HUES6 (cell line): ENCODE measurements at regions not wholly inside any gene's neighbourhood (a gene's known extent, or its start where the extent isn't known, plus 50 kb on each side); places are given as distances from the start of the nearest gene placed in this dataset.

Experiments
- H3K27ac ChIP-seq: 2 replicates; pipeline ENCODE4 v1.7.0; 2013; ENCODE audit warnings: low read depth, mild to moderate bottlenecking, low read length, inconsistent platforms
- H3K27me3 ChIP-seq: 2 replicates; pipeline ENCODE4 v1.6.1; 2013; ENCODE audit warnings: low read length; ENCODE audit not compliant: control insufficient read depth, insufficient read depth
- H3K36me3 ChIP-seq: 2 replicates; pipeline ENCODE4 v1.6.1; 2013; ENCODE audit warnings: low read length; ENCODE audit not compliant: control insufficient read depth, insufficient read depth
- H3K4me1 ChIP-seq: 2 replicates; pipeline ENCODE4 v1.6.1; 2013; ENCODE audit warnings: low read length; ENCODE audit not compliant: control insufficient read depth, insufficient read depth
- H3K4me3 ChIP-seq: 2 replicates; pipeline ENCODE4 v1.5.1; 2013; ENCODE audit warnings: low read depth, low read length
- H3K9ac ChIP-seq: one replicate; pipeline ENCODE4 v1.6.1; 2013; ENCODE audit warnings: mild to moderate bottlenecking, low read length
- H3K9me3 ChIP-seq: 2 replicates; pipeline ENCODE4 v1.6.1; 2013; ENCODE audit warnings: low read depth, low read length; ENCODE audit not compliant: control insufficient read depth, insufficient read depth

- no peak overlapping the region for H3K9ac ChIP-seq
- no peak overlapping the region for H3K27ac ChIP-seq
- H3K4me3 ChIP-seq, result no peak overlapping the region
- H3K9me3 ChIP-seq, result peaks cover 9% of the 10 kb centered on the region
- no peaks in the 10 kb centered on the region for H3K4me1 ChIP-seq
- no peaks in the 10 kb centered on the region for H3K27me3 ChIP-seq
- no peaks in the 10 kb centered on the region for H3K36me3 ChIP-seq
These were observed 201.5 kb downstream of the LMO4 start for GRCh38 chr1:87530042-87530807.

GRCh38 chr1:87535551-87535950, 206.9 kb downstream of the LMO4 start:
- H3K36me3 ChIP-seq, result no peaks in the 10 kb centered on the region
- H3K27ac ChIP-seq, result no peak overlapping the region
- H3K4me1 ChIP-seq, result no peaks in the 10 kb centered on the region
- H3K4me3 ChIP-seq, result no peak overlapping the region
- no peaks in the 10 kb centered on the region for H3K27me3 ChIP-seq
- no peak overlapping the region for H3K9ac ChIP-seq
- peaks cover 8% of the 10 kb centered on the region; the same call in 1 of the 2 replicates for H3K9me3 ChIP-seq

- Histone ChIP-seq H3K9me3 (peaks cover 10% of the 10 kb centered on the region), H3K27me3 (no peaks in the 10 kb centered on the region), H3K27ac (no peak overlapping the region), H3K4me3 (no peak overlapping the region), H3K4me1 (no peaks in the 10 kb centered on the region), H3K9ac (no peak overlapping the region), H3K36me3 (no peaks in the 10 kb centered on the region)
These were observed 210.5 kb downstream of the LMO4 start for GRCh38 chr1:87539147-87539546.

- Histone ChIP-seq H3K9me3 (peaks cover 10% of the 10 kb centered on the region), H3K27ac (no peak overlapping the region), H3K9ac (no peak overlapping the region), H3K36me3 (no peaks in the 10 kb centered on the region), H3K27me3 (no peaks in the 10 kb centered on the region), H3K4me1 (no peaks in the 10 kb centered on the region), H3K4me3 (no peak overlapping the region)
These were observed 214.0 kb downstream of the LMO4 start for GRCh38 chr1:87542697-87543096.

GRCh38 chr1:87549738-87550137, 221.1 kb downstream of the LMO4 start:
- Histone ChIP-seq H3K27me3 (no peaks in the 10 kb centered on the region), H3K9ac (no peak overlapping the region), H3K9me3 (no peaks in the 10 kb centered on the region), H3K36me3 (no peaks in the 10 kb centered on the region), H3K27ac (no peak overlapping the region), H3K4me1 (no peaks in the 10 kb centered on the region), H3K4me3 (no peak overlapping the region)

- no peak overlapping the region for H3K9ac ChIP-seq
- H3K27me3 ChIP-seq, result no peaks in the 10 kb centered on the region
- H3K9me3 ChIP-seq, result no peaks in the 10 kb centered on the region
- H3K36me3 ChIP-seq, result no peaks in the 10 kb centered on the region
- no peaks in the 10 kb centered on the region for H3K4me1 ChIP-seq
- no peak overlapping the region for H3K4me3 ChIP-seq
- no peak overlapping the region for H3K27ac ChIP-seq
These were observed 224.8 kb downstream of the LMO4 start for GRCh38 chr1:87553511-87553910.

GRCh38 chr1:87555366-87555765, 226.7 kb downstream of the LMO4 start:
- no peaks in the 10 kb centered on the region for H3K36me3 ChIP-seq
- H3K4me3 ChIP-seq, result no peak overlapping the region
- H3K9me3 ChIP-seq, result no peaks in the 10 kb centered on the region
- H3K9ac ChIP-seq, result no peak overlapping the region
- no peaks in the 10 kb centered on the region for H3K4me1 ChIP-seq
- no peak overlapping the region for H3K27ac ChIP-seq
- no peaks in the 10 kb centered on the region for H3K27me3 ChIP-seq

- Histone ChIP-seq H3K27ac (no peak overlapping the region), H3K9me3 (no peaks in the 10 kb centered on the region), H3K4me1 (no peaks in the 10 kb centered on the region), H3K27me3 (no peaks in the 10 kb centered on the region), H3K4me3 (no peak overlapping the region), H3K9ac (no peak overlapping the region), H3K36me3 (no peaks in the 10 kb centered on the region)
These were observed 227.6 kb downstream of the LMO4 start for GRCh38 chr1:87556326-87556725.

GRCh38 chr1:87558921-87559320, 230.2 kb downstream of the LMO4 start:
- Histone ChIP-seq H3K4me1 (no peaks in the 10 kb centered on the region), H3K9ac (no peak overlapping the region), H3K36me3 (no peaks in the 10 kb centered on the region), H3K9me3 (no peaks in the 10 kb centered on the region), H3K27ac (no peak overlapping the region), H3K27me3 (no peaks in the 10 kb centered on the region), H3K4me3 (no peak overlapping the region)

GRCh38 chr1:87560137-87560536, 231.5 kb downstream of the LMO4 start:
- Histone ChIP-seq H3K4me3 (no peak overlapping the region), H3K9me3 (no peaks in the 10 kb centered on the region), H3K27ac (no peak overlapping the region), H3K4me1 (no peaks in the 10 kb centered on the region), H3K36me3 (no peaks in the 10 kb centered on the region), H3K27me3 (no peaks in the 10 kb centered on the region), H3K9ac (no peak overlapping the region)

GRCh38 chr1:87560601-87561360, 232.1 kb downstream of the LMO4 start:
- no peaks in the 10 kb centered on the region for H3K9me3 ChIP-seq
- no peak overlapping the region for H3K4me3 ChIP-seq
- H3K4me1 ChIP-seq, result no peaks in the 10 kb centered on the region
- no peaks in the 10 kb centered on the region for H3K27me3 ChIP-seq
- H3K9ac ChIP-seq, result no peak overlapping the region
- H3K36me3 ChIP-seq, result no peaks in the 10 kb centered on the region
- H3K27ac ChIP-seq, result no peak overlapping the region
